ENCODE measurements at regions not wholly inside any gene's neighbourhood (a gene's known extent, or its start where the extent isn't known, plus 50 kb on each side); places are given as distances from the start of the nearest gene placed in this dataset.

DNA sequence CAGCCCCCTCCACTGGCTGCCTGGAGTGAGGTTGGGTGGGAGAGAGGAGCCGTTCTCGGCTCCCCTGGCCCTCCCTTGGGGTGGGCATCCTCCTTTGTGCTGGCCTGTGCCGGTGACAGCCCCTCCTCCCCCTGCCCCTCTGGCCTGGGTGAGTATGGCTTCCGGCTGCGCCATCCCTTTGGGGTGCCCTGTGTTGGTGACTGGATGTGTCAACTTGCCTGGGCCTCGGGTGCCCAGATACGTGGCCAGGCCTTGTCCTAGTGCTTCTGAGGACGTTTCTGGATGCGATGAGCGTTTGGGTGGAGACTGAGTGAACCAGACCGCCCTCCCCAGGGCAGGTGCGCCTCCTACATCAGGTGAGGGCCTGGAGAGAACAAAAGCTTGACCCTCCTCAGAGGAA lies 59.7 kb downstream of the PLXNA1 start:
- TF ChIP-seq, protein P1, sequence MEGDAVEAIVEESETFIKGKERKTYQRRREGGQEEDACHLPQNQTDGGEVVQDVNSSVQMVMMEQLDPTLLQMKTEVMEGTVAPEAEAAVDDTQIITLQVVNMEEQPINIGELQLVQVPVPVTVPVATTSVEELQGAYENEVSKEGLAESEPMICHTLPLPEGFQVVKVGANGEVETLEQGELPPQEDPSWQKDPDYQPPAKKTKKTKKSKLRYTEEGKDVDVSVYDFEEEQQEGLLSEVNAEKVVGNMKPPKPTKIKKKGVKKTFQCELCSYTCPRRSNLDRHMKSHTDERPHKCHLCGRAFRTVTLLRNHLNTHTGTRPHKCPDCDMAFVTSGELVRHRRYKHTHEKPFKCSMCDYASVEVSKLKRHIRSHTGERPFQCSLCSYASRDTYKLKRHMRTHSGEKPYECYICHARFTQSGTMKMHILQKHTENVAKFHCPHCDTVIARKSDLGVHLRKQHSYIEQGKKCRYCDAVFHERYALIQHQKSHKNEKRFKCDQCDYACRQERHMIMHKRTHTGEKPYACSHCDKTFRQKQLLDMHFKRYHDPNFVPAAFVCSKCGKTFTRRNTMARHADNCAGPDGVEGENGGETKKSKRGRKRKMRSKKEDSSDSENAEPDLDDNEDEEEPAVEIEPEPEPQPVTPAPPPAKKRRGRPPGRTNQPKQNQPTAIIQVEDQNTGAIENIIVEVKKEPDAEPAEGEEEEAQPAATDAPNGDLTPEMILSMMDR (IDR thresholded peaks at IDR 0.05; ENCODE audit: insufficient read depth, low read length): no peak
- TF ChIP-seq, protein P2, sequence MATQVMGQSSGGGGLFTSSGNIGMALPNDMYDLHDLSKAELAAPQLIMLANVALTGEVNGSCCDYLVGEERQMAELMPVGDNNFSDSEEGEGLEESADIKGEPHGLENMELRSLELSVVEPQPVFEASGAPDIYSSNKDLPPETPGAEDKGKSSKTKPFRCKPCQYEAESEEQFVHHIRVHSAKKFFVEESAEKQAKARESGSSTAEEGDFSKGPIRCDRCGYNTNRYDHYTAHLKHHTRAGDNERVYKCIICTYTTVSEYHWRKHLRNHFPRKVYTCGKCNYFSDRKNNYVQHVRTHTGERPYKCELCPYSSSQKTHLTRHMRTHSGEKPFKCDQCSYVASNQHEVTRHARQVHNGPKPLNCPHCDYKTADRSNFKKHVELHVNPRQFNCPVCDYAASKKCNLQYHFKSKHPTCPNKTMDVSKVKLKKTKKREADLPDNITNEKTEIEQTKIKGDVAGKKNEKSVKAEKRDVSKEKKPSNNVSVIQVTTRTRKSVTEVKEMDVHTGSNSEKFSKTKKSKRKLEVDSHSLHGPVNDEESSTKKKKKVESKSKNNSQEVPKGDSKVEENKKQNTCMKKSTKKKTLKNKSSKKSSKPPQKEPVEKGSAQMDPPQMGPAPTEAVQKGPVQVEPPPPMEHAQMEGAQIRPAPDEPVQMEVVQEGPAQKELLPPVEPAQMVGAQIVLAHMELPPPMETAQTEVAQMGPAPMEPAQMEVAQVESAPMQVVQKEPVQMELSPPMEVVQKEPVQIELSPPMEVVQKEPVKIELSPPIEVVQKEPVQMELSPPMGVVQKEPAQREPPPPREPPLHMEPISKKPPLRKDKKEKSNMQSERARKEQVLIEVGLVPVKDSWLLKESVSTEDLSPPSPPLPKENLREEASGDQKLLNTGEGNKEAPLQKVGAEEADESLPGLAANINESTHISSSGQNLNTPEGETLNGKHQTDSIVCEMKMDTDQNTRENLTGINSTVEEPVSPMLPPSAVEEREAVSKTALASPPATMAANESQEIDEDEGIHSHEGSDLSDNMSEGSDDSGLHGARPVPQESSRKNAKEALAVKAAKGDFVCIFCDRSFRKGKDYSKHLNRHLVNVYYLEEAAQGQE (IDR thresholded peaks at IDR 0.05; ENCODE audit: insufficient replicate concordance, low read depth): no peak
